OCI-LY3 (cell line): ENCODE measurements at regions not wholly inside any gene's neighbourhood (a gene's known extent, or its start where the extent isn't known, plus 50 kb on each side); places are given as distances from the start of the nearest gene placed in this dataset.
"Not testable (repeated sequence)": the region's sequence is repeated elsewhere in the genome, so short reads cannot be mapped to it uniquely, and the experiment has no call there.

Experiments
- H2AFZ ChIP-seq: fragments of 200-600, 300-600 bp; shearing (Covaris generic); 2 replicates; pipeline ENCODE4 v1.6.0; 2014; ENCODE audit warnings: antibody characterized with exemption, low read depth, low read length
- H3K27ac ChIP-seq: fragments of 200-600, 300-600 bp; sonication (generic); 2 replicates; pipeline ENCODE4 v1.5.1; 2014; ENCODE audit warnings: mild to moderate bottlenecking, low read length, moderate library complexity, mixed read lengths
- H3K27me3 ChIP-seq: fragments of 200-600, 300-600 bp; sonication (generic); 2 replicates; pipeline ENCODE4 v1.6.1; 2014; ENCODE audit warnings: low read depth, low read length, mixed read lengths
- H3K36me3 ChIP-seq: fragments of 200-600, 300-600 bp; sonication (generic); replicated peaks from 2 replicates; pipeline ENCODE3; 2014; ENCODE audit warnings: low read depth, low read length, mixed read lengths
- H3K4me1 ChIP-seq: fragments of 300-600, 200-600 bp; sonication (generic); 2 replicates; pipeline ENCODE4 v1.6.1; 2014; ENCODE audit warnings: low read length, mixed read lengths
- H3K4me2 ChIP-seq: fragments of 200-600, 300-600 bp; sonication (generic); 2 replicates; pipeline ENCODE4 v1.6.1; 2014; ENCODE audit warnings: low read length, mixed read lengths
- H3K4me3 ChIP-seq: fragments of 300-600, 200-600 bp; sonication (generic); 2 replicates; pipeline ENCODE4 v1.5.1; 2014; ENCODE audit warnings: antibody characterized with exemption, mild to moderate bottlenecking, low read length, moderate library complexity
- H3K79me2 ChIP-seq: fragments of 300-600, 200-600 bp; shearing (Covaris generic); 2 replicates; pipeline ENCODE4 v1.6.1; 2014; ENCODE audit warnings: mild to moderate bottlenecking, low read length, mixed read lengths
- H3K9ac ChIP-seq: fragments of 300-600, 200-600 bp; shearing (Covaris generic); 2 replicates; pipeline ENCODE4 v1.6.0; 2014; ENCODE audit warnings: mild to moderate bottlenecking, low read length, moderate library complexity
- H3K9me3 ChIP-seq: fragments of 200-600, 300-600 bp; shearing (Covaris generic); 2 replicates; pipeline ENCODE4 v1.6.1; 2014; ENCODE audit warnings: low read length, mixed read lengths; ENCODE audit not compliant: insufficient read depth
- H4K20me1 ChIP-seq: fragments of 200-600, 300-600 bp; sonication (generic); 2 replicates; pipeline ENCODE4 v1.6.1; 2016; ENCODE audit warnings: low read length, mixed read lengths; ENCODE audit not compliant: insufficient read depth
- EZH2phosphoT487 ChIP-seq: fragments of 200-600 bp; shearing (Covaris generic); IDR thresholded peaks from 2 replicates; pipeline ENCODE4 v1.6.1; 2018; ENCODE audit warnings: antibody characterized with exemption, mixed run types, low read depth
- TF ChIP-seq, protein P1 (sequence below): fragments of 200-600, 300-600 bp; sonication (generic); IDR thresholded peaks from 2 replicates; pipeline ENCODE4 v1.5.1; 2014; ENCODE audit warnings: antibody characterized with exemption, low read length, low read depth

DNA sequence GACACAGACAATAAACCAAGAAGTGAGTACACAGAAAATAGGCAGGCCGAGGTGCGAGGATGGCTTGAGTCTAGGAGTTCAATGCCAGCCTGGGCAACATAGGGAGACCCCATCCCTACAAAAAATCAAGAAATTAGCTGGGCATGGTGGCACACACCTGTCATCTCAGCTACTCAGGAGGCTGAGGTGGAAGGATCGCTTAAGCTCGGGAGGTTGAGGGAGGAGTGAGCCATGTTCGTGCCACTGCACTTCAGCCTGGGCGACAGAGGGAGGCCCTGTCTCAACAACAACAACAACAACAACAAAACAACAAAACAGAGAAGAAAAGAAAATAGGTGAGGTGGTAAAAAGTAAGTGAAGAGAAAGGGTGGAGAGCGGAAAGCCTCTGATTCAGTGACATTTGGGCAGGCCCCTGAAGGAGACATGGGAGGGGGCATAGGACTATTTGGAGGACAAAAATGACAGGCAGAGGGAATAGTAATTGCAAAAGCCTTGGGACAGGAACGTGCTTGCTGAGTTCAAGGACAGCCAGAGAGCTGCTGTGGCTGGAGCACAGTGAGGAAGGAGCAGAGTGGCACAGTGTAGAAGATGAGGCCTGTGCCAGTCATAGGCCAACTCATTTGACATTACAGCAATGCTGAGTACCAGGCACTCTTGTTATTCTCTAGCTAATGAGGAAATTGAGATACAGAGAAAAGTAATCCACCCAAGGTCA, 160.6 kb downstream of the VEGFA start:
- no peak overlapping the region for H3K9ac ChIP-seq
- H2AFZ ChIP-seq: no peak overlapping the region
- no peaks in the 10 kb centered on the region for H3K9me3 ChIP-seq
- H3K36me3 ChIP-seq: no peaks in the 10 kb centered on the region
- H3K27ac ChIP-seq: no peak overlapping the region
- TF ChIP-seq, protein P1, sequence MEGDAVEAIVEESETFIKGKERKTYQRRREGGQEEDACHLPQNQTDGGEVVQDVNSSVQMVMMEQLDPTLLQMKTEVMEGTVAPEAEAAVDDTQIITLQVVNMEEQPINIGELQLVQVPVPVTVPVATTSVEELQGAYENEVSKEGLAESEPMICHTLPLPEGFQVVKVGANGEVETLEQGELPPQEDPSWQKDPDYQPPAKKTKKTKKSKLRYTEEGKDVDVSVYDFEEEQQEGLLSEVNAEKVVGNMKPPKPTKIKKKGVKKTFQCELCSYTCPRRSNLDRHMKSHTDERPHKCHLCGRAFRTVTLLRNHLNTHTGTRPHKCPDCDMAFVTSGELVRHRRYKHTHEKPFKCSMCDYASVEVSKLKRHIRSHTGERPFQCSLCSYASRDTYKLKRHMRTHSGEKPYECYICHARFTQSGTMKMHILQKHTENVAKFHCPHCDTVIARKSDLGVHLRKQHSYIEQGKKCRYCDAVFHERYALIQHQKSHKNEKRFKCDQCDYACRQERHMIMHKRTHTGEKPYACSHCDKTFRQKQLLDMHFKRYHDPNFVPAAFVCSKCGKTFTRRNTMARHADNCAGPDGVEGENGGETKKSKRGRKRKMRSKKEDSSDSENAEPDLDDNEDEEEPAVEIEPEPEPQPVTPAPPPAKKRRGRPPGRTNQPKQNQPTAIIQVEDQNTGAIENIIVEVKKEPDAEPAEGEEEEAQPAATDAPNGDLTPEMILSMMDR: no peak
- TF ChIP-seq EZH2phosphoT487: no peak
- H3K79me2 ChIP-seq: no peaks in the 10 kb centered on the region
- H3K27me3 ChIP-seq: no peaks in the 10 kb centered on the region
- H4K20me1 ChIP-seq: no peaks in the 10 kb centered on the region
- no peak overlapping the region for H3K4me2 ChIP-seq
- no peaks in the 10 kb centered on the region for H3K4me1 ChIP-seq
- no peak overlapping the region for H3K4me3 ChIP-seq

DNA sequence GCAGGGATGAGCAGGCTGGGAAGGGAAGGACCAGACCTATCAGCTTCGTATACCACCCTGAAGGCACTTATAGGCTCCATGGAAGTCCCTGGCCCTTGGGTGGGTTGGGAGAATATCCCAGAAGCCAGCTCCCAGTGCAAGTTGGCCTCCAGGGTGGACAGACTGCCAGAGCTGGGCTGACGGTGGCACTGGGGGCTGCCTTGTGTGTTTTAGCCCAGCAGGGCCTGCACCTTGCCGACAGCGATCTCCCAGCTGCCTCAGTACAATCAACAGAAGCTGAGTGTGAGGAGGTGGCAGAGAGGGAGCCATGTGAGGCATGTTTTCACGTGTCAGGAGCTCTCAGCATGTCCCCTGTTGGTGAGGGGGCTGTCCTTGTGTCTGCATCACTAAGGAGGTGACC, 159.5 kb downstream of the VEGFA start:
- TF ChIP-seq, protein P1: no peak
- no peak for TF ChIP-seq EZH2phosphoT487
- Histone ChIP-seq H4K20me1 (no peaks in the 10 kb centered on the region), H2AFZ (no peak overlapping the region), H3K27me3 (no peaks in the 10 kb centered on the region), H3K36me3 (no peaks in the 10 kb centered on the region), H3K9me3 (no peaks in the 10 kb centered on the region), H3K9ac (no peak overlapping the region), H3K4me3 (no peak overlapping the region), H3K4me1 (no peaks in the 10 kb centered on the region), H3K27ac (no peak overlapping the region), H3K4me2 (no peak overlapping the region), H3K79me2 (no peaks in the 10 kb centered on the region)

DNA sequence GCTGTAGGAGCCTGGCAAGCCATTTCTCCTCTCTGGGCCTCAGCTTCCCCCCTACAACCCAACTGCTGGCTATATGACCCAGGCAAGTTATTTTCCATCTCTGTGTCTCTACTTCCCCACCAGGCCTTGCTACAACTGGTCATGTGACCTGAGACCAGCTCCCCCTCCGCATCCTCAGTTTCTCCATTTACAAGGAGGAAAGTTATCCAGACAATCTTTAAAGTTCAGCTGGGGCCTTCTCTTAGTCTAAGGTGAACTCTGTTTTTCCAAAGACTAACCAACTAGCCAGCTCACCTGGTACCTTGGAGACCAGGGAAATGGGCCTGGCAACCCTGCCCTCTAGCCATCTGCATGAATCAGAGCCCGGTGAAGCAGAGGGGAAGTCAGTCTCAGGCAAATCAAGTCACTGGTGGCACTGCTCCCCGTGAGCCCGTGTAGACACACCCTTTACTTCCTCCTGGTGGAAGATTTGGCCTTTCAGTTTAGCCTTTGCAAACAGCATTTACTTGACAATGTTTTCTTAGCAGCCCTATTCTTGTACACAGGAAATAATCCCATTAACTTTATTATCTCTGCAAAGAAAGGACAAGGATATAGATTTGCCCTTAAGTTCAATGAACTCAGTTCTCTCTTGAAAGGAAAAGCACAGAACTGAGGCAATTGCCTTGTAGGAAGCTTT, 157.7 kb downstream of the VEGFA start:
- Histone ChIP-seq H3K36me3 (no peaks in the 10 kb centered on the region), H3K79me2 (no peaks in the 10 kb centered on the region), H3K9ac (no peak overlapping the region), H3K27me3 (no peaks in the 10 kb centered on the region), H3K27ac (no peak overlapping the region), H3K4me3 (no peak overlapping the region), H4K20me1 (no peaks in the 10 kb centered on the region), H3K4me1 (no peaks in the 10 kb centered on the region), H2AFZ (0 out of 2 replicates have a peak overlapping the region, but pooled peaks have one; percentile 6), H3K4me2 (no peak overlapping the region), H3K9me3 (no peaks in the 10 kb centered on the region)
- TF ChIP-seq, protein P1: no peak
- TF ChIP-seq EZH2phosphoT487: no peak

DNA sequence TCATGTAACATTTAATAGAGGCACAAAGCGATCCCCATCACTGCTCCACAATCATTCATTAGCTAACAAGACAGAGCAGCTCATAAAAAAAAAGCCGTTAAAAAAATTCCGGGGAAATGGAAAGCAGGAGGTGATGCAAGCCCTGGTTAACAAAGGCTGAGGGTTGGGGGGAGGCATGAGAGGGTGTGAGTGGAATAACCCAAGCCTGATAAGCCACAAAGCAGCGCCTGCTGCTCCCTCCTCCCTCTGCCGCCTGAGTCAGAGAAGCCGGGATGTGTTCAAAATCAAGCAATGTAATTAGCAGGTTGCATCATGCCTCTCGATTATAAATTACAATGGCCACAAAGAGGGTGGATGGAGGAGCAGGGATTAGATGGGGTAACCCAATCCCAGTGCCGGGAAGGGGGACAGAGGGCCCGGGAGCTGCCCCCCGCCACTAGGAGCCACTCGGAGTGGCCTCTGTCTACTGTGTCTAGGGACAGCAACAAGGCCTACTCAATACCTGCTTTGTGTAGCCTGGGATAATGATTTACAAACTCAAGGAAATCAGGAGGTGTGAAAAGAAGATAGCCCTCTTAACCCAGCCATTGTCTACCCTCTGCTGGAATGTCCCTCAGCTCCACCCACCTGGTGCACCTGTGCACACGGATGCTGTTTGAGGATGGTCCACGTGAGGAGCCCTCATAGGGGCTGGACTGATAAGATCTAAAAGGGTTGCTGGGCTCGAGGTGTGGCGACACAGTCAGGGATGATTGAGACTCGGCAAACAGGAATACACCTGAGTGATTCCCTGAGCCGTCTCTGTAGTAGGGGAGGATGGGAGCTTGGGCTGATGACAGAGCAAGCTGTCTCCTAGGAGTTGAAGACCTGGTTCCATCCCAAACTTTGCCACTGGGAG, 156.9 kb downstream of the VEGFA start:
- Histone ChIP-seq H2AFZ (no peak overlapping the region), H3K36me3 (no peaks in the 10 kb centered on the region), H3K4me2 (no peak overlapping the region), H3K9ac (no peak overlapping the region), H3K27ac (no peak overlapping the region), H3K4me1 (no peaks in the 10 kb centered on the region), H3K27me3 (no peaks in the 10 kb centered on the region), H3K9me3 (no peaks in the 10 kb centered on the region), H4K20me1 (no peaks in the 10 kb centered on the region), H3K79me2 (no peaks in the 10 kb centered on the region), H3K4me3 (no peak overlapping the region)
- TF ChIP-seq EZH2phosphoT487: no peak
- TF ChIP-seq, protein P1: no peak

DNA sequence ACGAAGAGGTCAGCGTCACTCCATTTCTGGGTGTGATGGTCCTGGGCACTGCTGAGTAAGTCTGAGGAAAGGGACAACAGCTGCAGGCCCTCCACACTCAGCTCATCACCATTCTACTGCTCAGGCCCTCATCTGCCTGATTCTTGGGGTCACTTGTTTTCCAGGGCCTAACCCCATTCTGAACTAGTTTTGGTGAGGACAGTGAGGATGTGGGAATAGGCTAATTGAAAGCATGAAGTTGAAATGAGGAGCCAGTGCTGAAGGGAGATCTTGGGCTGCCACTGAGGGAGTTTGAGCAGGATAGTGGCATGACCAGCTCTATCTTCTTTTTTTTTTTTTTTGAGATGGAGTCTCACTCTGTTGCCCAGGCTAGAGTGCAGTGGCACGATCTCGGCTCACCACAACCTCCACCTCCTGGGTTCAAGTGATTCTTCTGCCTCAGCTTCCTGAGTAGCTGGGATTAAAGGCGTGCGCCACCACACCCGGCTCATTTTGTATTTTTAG, 155.7 kb downstream of the VEGFA start:
- H3K27me3 ChIP-seq, H3K9ac ChIP-seq, H3K79me2 ChIP-seq, H3K4me2 ChIP-seq, H3K36me3 ChIP-seq, H3K27ac ChIP-seq, H3K4me3 ChIP-seq, H3K4me1 ChIP-seq, H3K9me3 ChIP-seq, H4K20me1 ChIP-seq, H2AFZ ChIP-seq: not testable (repeated sequence)
